NCI-H1694 (cell line): ENCODE measurements at regions not wholly inside any gene's neighbourhood (a gene's known extent, or its start where the extent isn't known, plus 50 kb on each side); places are given as distances from the start of the nearest gene placed in this dataset.

Experiments used
- DNase-seq: peaks from one replicate; lab custom pipeline; 2025; lab: John Stamatoyannopoulos, UW

GRCh38 chr2:8282858-8283252, 399.0 kb upstream of the ID2 start:
- no peak for DNase-seq

DNA sequence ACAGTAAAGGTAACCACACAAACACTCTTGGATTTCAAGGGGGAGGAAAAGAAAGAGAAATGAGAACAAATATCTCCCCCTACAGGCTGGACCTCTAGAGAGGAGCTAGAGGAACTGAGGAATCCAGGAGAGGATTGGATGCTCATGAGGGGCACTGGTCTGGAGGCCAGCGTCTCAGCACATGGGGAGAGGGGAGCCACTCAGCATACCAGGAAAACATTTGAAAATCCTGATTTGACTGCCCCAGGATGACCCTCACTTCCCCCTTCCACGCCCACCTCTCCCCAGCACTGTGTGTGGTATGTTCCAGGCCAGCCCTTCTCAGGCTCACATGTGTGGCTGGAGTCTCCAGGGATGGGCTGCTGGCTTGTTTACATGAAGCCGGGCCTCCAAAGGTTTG, 396.8 kb upstream of the ID2 start:
- DNase-seq: no peak

GRCh38 chr2:8285898-8286297, 396.0 kb upstream of the ID2 start:
- no peak for DNase-seq

- DNase-seq: no peak
These were observed 393.6 kb upstream of the ID2 start for GRCh38 chr2:8288206-8288605.

GRCh38 chr2:8289111-8289510, 392.7 kb upstream of the ID2 start:
- no peak for DNase-seq

GRCh38 chr2:8290771-8291352, 391.0 kb upstream of the ID2 start:
- no peak for DNase-seq

DNA sequence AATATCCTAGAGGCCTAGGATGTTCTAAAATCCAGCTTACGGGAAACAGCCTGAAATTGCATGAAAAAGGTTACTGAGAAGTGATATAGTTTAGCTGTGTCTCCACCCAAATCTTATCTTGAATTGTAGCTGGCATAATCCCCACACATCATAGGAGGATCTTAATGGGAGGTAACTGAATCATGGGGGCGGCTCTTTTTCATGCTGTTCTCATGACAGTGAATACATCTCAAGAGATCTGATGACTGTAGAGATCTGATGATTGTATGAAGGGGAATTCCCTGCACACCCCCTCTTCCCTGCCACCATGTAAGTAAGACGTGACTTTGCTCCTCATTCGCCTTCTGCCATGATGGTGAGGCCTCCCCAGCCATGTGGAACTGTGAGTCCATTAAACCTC, 385.6 kb upstream of the ID2 start:
- DNase-seq: no peak

GRCh38 chr2:8297376-8298231, 384.3 kb upstream of the ID2 start:
- DNase-seq: no peak

GRCh38 chr2:8298783-8299182, 383.1 kb upstream of the ID2 start:
- no peak for DNase-seq

DNA sequence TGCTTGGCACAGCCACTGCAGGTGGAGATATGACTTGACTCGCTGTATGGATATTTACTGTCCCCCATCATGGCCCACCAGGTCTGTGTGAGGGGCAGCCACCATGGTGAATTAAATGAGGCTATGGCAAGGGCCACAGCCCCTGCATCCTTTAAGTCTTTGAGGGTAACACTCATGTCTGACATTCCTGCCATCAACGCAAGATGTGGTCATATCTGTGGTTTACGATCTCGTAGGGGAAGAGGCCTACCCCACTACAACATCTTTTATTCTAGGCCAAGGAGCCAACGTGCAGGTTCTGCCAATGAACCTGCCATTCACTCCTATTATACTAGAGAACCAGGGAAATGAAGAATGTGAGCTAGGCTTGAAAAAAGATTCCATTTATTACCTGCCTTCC, 381.6 kb upstream of the ID2 start:
- no peak for DNase-seq

GRCh38 chr2:8300905-8301304, 381.0 kb upstream of the ID2 start:
- no peak for DNase-seq

GRCh38 chr2:8303322-8303832, 378.5 kb upstream of the ID2 start:
- DNase-seq: no peak

DNA sequence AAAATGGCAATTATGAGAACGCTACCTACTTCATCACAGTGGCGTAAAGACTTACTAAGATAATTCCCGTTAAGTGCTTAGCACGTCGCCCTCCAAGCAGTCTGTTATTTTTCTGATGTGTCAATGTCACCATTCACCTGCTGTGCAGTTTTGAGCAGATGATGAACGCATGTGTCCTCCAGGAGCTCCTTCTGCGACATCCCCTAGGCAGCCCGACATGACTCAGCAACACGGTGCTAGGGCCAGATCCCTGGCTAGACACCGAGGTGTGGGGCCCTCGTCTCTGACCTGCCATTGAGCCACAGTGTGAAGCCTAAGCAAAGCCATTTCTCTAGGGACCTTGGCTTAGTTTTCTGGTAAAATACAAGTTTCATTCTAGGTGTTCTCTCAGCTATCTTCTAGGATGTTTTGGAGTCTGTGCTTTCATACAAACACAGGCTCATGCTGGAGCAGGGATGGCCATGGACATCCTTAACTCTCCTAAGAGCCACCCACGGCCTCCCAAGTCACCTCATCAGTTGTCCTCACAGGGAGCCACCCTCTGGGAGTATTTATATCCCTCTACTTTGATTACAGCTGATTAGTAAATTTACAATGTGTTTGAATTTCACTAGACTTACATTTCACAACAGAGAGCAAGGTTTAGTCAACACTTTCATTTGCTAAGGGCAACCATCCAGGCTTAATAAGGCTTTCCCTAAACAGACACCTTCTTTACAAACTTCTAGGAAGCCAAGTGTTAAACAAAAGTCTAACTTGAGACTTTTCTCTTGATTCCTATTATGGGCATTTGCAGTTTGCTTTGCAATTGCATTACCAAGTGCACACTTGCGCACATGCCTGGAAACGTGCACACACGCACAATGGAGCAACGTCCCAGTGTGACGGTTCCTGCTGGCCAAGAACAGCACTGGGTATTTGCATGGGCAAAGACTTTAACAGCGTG, 376.8 kb upstream of the ID2 start:
- DNase-seq: no peak

GRCh38 chr2:8306530-8307351, 375.1 kb upstream of the ID2 start:
- DNase-seq: no peak

DNA sequence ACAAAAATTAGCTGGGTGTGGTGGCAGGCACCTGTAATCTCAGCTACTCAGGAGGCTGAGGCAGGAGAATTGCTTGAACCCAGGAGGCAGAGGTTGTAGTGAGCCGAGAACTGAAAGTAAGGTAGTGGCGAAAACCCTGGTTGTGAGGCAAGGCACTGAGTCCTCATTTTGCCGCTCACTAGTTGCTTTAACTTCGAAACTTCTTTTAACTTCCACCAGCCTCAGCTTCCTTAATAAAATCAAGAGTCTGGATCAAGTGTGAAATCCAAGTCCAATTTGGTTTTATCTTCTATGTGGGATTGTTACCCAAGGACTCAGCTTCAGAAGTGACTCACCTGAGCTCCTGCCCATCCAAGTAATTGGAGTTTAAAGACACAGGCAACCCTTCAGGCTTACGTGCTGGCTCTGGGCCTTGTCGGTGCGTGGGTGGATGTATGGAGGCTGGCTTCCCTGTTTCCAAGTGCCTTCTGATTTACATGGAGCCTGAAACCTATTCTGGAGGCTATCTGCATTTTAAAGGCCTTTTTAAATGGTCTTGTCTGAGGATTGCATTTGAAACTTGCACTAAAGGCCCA, 374.2 kb upstream of the ID2 start:
- no peak for DNase-seq

DNA sequence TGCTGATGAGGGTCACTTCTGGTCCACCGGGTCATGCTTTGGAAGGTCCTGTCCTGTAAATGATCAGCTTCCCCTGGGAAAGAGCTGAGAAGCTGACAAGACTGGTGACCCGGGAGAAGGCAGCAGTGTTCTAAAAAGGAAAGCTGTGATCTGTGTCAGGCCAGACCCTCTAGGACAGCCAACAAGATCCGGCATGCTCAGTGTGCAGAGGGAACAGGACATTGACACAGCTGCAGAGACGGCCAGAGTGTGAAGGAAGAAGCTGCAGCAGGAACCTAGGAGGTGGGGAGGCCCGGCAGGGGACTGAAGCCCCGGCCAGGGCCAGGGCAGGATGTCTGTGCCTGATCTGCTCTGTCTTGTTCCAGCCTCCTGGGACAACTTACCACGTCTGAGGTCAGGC, 372.7 kb upstream of the ID2 start:
- no peak for DNase-seq

GRCh38 chr2:8310557-8311455, 371.1 kb upstream of the ID2 start:
- DNase-seq: no peak

DNA sequence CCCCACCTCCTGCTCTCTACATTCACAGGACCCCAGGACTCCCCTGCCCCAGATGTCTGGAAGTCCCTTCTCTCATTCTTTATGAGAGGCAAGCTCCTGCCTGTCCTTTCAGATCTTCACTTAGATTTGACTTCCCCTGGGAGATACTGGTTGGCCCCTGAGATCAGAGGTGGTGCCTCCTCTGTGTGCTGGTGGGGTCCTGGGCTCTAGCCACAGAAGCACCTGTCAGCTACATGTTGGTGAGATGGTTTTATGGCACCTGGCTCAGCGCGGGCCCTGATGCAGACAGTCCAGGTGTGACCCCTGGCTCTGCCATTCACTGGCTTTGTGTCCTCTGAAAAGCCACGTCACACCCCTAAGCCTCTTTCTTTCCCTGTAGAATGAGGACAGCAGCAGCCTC, 369.6 kb upstream of the ID2 start:
- no peak for DNase-seq

DNA sequence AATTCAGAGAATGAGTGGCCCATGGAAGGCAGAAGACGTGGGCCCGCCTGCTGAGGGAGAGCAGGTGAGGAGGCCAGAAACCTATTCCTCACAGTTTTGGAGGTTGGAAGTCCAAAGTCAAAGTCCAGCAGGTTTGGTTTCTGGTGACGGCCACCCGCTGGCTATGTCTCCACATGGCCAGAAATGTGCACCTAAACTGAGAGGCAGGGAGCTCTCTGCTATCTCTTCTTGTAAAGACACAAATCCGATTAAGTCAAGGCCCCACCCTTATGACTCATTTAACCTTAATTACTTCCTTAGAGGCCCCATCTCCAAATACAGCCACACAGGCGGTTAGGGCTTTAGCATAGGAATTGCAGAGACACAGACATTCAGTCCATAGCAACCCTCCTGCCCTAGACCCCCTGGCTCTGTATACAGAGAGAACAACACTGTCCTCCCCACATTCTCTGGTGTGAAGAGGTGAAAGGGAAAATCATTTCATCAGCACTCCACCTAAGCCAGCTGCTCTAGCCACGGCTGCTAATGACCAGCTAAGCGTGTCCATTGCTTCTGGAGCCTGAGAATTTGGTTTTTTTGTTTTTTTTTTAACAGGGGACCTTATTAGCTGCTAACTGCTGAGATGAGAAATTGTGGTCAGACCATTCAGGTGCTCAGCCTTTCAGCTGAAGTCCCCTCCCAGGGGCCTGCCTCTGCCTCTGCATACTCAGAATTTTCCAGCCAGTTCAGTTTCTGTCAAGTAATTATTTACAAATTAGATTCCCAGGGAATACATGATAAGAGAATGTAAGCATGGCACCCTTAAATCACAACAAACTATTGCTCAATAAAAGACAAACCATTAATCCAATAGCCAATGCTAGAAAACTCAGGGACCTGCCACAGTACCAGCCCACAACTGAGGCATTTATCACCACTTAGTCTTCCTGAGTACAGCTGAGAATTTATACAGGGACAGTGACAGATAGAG, 368.7 kb upstream of the ID2 start:
- DNase-seq: no peak
